Activated T-helper 1 cell treated with anti-CD3 and anti-CD28 coated beads, Interleukin-12 subunit alpha, Interleukin-12 subunit beta, Interleukin-2, Interleukin-4 antibody, amounts not matched to agents 30 ng/mL and 10 ng/mL and 1 ng/mL, durations not matched to agents 14 hours and 24 hours and 36 hours (primary cell): ENCODE measurements at regions not wholly inside any gene's neighbourhood (a gene's known extent, or its start where the extent isn't known, plus 50 kb on each side); places are given as distances from the start of the nearest gene placed in this dataset.
A peak's percentile ranks its signal among the peaks of the same experiment; 100 is the strongest.
"Not testable (repeated sequence)": the region's sequence is repeated elsewhere in the genome, so short reads cannot be mapped to it uniquely, and the experiment has no call there.

Experiments
- DNase-seq: peaks from one replicate; pipeline ENCODE4 v3.0.0; 2021; ENCODE audit warnings: low spot score
- H3K27ac Mint-ChIP-seq: one replicate; pipeline ENCODE4 v1.8.0; 2021; ENCODE audit warnings: mild to moderate bottlenecking, mixed read lengths
- H3K27me3 Mint-ChIP-seq: one replicate; pipeline ENCODE4 v1.8.0; 2022; ENCODE audit warnings: mild to moderate bottlenecking, moderate library complexity, mixed read lengths; ENCODE audit not compliant: insufficient read depth
- H3K36me3 Mint-ChIP-seq: one replicate; pipeline ENCODE4 v1.8.0; 2021; ENCODE audit warnings: low read depth, mixed read lengths
- H3K4me1 Mint-ChIP-seq: one replicate; pipeline ENCODE4 v1.8.0; 2021; ENCODE audit warnings: low read depth, mixed read lengths
- H3K4me3 Mint-ChIP-seq: one replicate; pipeline ENCODE4 v1.8.0; 2021; ENCODE audit warnings: mild to moderate bottlenecking, moderate library complexity, mixed read lengths
- H3K9me3 Mint-ChIP-seq: one replicate; pipeline ENCODE4 v1.8.0; 2021; ENCODE audit warnings: mixed read lengths
- intact Hi-C: fragments of 100-400 bp; cut with micrococcal nuclease; formaldehyde crosslinking; loops from one replicate; pipeline ENCODE4 v1.15.1; 2024

DNA sequence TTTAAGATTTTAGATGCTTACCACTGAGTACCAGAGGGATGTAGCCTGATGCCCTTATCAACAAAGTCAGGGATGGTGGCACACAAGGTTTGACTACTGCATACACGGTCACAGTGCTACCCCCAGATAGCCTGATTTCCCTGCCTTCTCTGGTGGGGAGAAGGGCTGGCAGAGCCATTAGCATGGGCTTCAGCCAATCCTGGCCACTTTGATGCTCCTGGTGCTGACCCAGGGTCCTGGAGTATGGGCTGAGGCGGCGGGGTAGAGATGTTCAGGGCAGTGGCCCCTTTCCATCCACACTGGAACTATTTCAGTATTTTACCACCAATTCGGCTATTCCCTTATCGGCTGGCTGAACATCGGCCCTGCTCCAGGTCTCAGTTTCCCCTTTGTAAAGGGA, 83.2 kb downstream of the POTEB3 start:
- DNase-seq, H3K4me1 Mint-ChIP-seq, H3K27ac Mint-ChIP-seq, H3K9me3 Mint-ChIP-seq, intact Hi-C loops, H3K4me3 Mint-ChIP-seq, H3K27me3 Mint-ChIP-seq, H3K36me3 Mint-ChIP-seq: not testable (repeated sequence)

DNA sequence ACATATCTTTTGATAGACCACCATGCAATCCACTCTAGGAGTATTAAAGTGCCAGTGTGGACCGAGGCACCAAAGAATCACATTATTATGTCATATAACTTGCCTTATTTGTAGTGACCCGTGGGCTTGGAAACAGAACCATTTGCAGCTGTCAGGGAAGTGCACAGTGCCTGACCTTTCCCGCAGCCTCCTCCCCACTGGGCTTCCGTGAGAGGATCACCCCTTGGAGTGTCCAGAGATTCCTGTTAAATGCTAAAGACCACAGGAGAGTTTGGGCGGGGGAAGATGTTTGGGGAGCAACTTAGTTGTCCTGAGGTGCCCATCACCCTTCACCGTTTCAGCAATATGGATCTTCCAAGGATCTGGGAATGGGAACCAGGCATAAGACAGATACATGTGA, 84.4 kb downstream of the POTEB3 start:
- H3K4me1 Mint-ChIP-seq, H3K4me3 Mint-ChIP-seq, H3K27me3 Mint-ChIP-seq, intact Hi-C loops, DNase-seq, H3K9me3 Mint-ChIP-seq, H3K27ac Mint-ChIP-seq, H3K36me3 Mint-ChIP-seq: not testable (repeated sequence)

DNA sequence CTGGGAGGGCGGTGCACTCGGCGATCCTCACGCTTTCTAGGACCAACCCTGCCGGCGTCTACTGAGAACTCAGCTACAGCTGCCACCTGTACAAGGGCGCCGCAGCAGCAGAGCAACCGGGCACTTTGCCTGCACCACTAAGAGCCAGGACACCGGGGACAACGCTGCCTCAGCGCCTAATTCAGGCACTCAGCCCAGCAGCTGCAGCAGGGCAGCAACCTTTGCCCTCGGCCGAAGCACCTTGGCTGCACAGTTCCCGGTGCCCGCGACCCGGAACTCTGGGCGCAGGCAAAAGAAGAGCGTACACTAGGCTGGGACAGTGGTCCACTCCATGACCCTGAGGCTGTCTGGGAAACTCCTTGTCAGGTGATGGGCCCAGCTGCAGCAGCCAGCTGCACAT, 85.7 kb downstream of the POTEB3 start:
- H3K4me1 Mint-ChIP-seq, intact Hi-C loops, H3K27ac Mint-ChIP-seq: not testable (repeated sequence)

DNA sequence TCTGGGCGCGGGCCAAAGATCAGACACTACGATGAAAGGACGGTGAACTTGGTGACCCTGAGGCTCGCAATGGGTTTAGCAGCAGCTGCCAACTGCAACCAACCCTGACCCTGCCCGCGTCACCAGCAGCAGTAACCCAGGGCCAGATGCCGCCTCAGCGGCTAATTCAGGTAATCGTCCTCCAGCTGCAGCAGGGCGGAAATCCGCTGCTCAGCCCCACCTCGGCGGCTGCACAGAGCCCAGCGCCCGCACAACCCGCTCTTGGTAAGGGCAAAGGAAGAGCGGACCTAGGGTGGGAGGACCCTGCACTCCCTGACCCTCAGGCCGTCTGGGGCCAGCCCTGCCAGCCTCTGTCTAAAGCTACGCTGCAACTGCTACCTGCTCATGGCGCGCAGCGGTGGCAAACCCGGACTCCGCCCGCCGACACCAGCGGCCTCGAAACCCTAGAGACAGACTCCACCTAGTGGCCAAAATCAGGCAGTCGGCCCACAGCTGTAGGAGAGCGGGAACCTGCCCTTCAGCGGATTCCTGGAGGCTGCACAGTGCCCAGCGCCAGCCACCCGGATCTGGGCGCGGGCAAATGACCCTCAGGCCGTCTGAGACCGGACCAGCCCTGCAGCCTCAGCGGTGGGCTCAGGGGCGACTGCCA, 87.5 kb downstream of the POTEB3 start:
- H3K27ac Mint-ChIP-seq, H3K27me3 Mint-ChIP-seq: not testable (repeated sequence)

More for the DNA sequence above, 85.7 kb downstream of the POTEB3 start:
- H3K36me3 Mint-ChIP-seq, DNase-seq, H3K4me3 Mint-ChIP-seq, H3K9me3 Mint-ChIP-seq, H3K27me3 Mint-ChIP-seq: not testable (repeated sequence)

DNA sequence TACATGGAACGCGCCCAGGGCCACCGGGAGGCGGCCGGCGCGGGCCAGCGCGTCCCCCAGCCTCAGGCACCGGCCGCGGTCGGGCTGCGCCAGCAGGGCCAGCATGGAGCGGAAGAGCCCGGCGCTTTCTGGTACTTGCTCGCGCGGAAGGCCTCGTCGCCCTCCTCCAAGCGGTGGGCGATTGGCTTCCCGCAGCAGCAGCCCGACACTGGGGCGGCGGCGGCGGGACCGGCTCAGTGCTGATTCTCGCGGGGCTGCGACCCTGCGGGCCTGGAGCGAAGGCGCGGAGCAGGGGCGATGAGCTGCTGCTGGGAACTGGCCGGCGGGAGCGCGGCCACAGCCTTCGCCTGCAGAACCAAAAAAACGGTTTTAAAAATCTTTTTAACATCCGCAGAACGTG, 95.3 kb downstream of the POTEB3 start:
- H3K27me3 Mint-ChIP-seq, H3K4me3 Mint-ChIP-seq, intact Hi-C loops, H3K27ac Mint-ChIP-seq, H3K4me1 Mint-ChIP-seq, DNase-seq, H3K9me3 Mint-ChIP-seq, H3K36me3 Mint-ChIP-seq: not testable (repeated sequence)

More for the DNA sequence above, 87.5 kb downstream of the POTEB3 start:
- DNase-seq, H3K4me1 Mint-ChIP-seq, intact Hi-C loops, H3K36me3 Mint-ChIP-seq, H3K9me3 Mint-ChIP-seq, H3K4me3 Mint-ChIP-seq: not testable (repeated sequence)

DNA sequence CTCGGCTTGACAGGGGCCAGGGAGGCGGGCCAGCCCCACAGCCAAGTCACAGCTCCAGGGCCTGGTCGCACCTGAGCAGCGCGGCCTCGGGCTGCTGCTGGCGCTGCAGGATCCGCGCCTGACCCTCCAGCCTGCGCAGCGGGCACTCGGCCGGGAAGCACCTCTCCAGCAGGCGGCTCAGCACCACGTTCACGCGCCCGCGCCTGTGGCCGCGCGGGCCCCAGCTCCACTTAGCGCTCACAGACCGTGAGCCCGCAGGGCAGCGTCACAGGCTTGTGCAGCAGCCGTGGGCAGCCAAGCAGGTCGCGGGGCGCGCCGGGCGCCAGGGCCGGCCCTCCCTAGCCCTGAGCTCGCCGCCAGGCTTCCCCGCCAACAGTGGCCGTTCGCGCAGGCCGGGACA, 95.8 kb downstream of the POTEB3 start:
- H3K27me3 Mint-ChIP-seq, DNase-seq, intact Hi-C loops, H3K27ac Mint-ChIP-seq, H3K36me3 Mint-ChIP-seq, H3K9me3 Mint-ChIP-seq, H3K4me1 Mint-ChIP-seq, H3K4me3 Mint-ChIP-seq: not testable (repeated sequence)

DNA sequence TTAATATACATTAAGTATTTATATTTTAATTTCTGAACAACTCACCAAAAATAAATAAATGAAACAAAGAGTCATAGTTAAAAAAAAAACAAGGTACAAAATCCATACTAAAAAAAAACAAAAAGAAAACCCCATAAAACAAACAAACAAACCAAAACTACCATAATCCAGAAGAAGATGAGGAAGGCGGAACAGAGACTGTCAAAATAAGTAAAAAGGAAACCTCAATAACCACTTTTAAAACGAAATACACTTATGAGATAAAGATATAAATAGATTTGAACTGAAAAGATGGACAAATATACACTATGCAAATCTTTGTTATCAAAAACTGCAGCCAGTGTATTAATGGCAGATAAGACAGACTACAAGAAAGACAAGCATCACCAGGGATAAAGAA, 103.3 kb downstream of the POTEB3 start:
- H3K27me3 Mint-ChIP-seq, H3K27ac Mint-ChIP-seq, H3K4me1 Mint-ChIP-seq, H3K9me3 Mint-ChIP-seq, H3K4me3 Mint-ChIP-seq, intact Hi-C loops, H3K36me3 Mint-ChIP-seq, DNase-seq: not testable (repeated sequence)

DNA sequence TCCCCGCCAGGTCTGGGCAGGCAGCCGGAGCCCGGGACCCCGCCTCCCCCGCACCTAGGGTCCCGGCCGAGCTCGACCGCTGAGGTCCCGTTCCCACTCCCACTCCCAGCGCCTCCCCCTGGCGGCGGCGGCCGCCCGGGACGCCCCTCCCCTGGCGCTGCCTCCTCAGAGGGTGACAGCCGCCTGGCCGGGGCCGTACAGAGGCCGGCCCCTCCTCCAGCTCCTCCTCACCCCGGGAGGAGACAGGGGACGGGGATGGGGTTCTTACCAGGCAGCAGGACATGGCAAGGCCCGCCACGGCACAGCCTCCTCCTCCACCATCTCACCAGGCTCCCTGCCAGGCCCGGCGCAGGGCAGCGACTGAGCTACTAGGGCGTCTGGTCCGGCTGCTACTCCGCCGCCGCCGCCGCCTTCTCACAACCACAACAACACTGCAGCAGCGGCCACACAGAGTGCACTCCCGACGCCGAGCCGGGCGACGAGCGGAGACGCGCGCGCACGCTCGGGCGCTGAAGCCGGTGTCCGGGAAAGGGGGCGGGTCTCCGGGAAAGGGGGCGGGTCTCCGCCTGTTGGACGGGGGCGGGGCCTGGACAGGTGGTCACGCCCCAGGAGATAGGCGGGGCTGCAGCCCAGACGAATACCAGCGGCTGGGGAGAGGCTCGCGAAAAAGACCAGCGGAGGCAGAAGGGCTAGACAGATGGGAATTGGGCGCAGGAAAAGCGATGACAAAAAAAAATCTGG, 115.4 kb downstream of the POTEB3 start:
- H3K9me3 Mint-ChIP-seq, H3K36me3 Mint-ChIP-seq, H3K27me3 Mint-ChIP-seq, H3K27ac Mint-ChIP-seq, intact Hi-C loops, H3K4me1 Mint-ChIP-seq: not testable (repeated sequence)
- peak overlapping the region; percentile 19 for H3K4me3 Mint-ChIP-seq
- DNase-seq = peak; percentile 13

DNA sequence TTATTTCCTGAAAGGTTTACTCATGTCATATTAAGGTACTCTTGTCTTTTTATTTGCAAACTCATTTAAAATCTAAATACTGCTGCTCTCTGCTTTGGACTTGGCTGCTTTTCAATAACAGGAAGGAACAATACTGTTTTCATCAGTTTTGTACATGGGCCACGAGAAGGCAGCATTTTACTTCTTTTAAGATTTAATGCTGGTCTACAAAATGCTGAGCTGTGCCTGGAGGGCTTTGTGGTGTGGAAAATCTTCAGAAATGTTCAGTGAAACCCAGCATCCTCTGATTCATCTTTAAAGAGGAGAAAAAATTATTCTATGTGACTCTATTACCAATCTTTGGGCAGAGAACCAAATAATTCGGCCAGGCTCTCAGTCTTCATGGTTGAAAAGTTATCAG, 155.9 kb downstream of the POTEB3 start:
- intact Hi-C loops, H3K36me3 Mint-ChIP-seq, H3K27ac Mint-ChIP-seq, H3K27me3 Mint-ChIP-seq, DNase-seq, H3K4me3 Mint-ChIP-seq, H3K4me1 Mint-ChIP-seq, H3K9me3 Mint-ChIP-seq: not testable (repeated sequence)

DNA sequence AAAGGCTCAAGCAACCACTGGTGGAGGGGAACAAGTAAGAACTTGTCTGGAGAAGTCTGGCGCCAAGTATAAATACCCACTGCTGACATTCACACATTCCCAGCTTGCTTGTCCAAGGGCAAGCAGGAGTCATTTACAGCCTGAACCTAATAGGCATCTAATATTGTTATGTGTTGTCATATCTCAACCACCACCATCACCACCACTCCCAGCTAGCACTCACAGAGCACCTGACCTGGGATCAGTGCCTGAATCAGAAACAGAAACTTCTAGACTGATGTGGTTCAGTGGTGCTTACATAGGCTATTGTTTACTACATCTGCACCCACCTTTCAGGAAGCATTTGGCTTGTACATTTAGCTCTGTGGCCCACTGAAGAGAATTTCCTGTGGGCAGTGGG, 157.1 kb downstream of the POTEB3 start:
- H3K36me3 Mint-ChIP-seq, intact Hi-C loops, H3K27ac Mint-ChIP-seq, H3K4me3 Mint-ChIP-seq, DNase-seq, H3K4me1 Mint-ChIP-seq, H3K9me3 Mint-ChIP-seq, H3K27me3 Mint-ChIP-seq: not testable (repeated sequence)

DNA sequence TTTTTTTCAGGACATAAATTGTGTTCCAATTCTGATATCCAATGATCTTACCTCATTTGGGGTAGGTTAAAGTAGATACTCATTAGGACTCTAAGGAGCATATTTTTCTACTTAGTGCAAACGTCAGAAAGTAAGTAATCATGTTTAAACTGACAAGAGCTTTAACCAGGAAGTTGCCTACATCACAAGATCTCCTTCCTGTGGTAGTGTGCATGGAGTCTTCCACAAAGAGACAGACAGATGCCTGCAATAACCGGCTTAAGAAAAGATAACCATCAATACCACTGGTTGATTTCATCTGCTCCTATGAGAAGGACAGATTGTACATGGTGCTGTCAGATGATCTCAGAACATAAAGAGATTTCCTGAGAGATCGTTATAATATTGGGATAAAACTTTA, 160.0 kb downstream of the POTEB3 start:
- intact Hi-C loops, H3K4me1 Mint-ChIP-seq, H3K9me3 Mint-ChIP-seq, H3K36me3 Mint-ChIP-seq, H3K27me3 Mint-ChIP-seq, H3K27ac Mint-ChIP-seq, H3K4me3 Mint-ChIP-seq, DNase-seq: not testable (repeated sequence)

DNA sequence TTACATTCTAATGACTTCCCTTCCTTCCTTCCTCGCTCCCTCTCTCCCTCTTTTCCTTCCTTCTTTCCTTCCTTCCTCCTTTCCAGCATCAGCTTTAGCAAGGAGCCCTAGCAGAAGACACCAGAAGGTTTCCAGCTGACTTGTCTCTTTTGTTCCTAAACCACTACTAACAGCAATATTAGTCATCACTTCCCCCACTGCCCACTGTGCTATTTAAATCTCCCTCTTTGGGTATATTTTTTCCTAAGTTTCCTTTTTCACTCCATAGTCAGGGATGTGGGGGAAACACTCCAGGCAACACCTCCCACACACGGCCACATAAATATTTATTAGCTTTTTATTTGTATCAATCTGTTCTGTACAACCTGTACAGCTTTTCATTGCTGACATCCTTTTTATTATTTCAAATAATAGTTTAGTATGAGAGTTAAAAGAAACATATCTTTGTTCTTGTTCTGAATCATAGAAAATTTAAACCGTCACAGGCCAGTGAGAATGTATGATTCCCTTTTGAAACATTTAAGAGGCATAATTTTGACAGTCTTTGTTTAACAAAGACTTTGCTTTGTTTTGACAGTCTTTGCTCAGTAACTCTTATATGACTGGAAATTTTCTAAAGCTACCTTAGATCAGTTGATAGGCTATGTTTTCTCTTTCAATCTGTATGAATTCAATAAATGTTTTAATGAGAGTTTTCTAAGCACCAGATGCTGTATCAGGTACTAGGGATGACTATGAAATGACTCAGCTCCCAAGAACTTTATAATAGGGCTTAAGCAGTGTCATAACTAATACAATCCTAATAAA, 167.9 kb downstream of the POTEB3 start:
- H3K36me3 Mint-ChIP-seq, H3K9me3 Mint-ChIP-seq, intact Hi-C loops, H3K4me3 Mint-ChIP-seq, H3K27ac Mint-ChIP-seq, DNase-seq: not testable (repeated sequence)
- Mint-ChIP-seq H3K4me1 (peaks cover 10% of the 10 kb centered on the region), H3K27me3 (peaks cover 18% of the 10 kb centered on the region)

DNA sequence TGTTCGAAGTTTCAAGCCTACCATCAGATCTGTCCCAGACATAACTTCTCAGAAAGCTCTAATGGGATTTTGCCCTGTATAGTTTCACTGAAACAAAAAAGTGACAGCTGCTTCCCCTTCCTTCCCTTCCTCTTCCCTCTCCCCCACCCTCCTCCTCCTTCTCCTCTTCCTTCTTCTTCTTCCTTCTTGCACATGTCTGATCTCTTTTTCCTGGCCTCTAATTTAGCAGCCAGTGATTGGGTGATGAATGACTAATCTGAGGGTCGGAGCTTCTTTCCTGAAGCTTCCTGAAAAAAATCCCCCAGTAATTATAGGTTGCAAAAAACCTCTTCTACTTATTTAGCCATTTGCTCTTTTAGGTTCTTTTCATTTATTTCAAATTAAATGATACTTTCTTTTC, 168.7 kb downstream of the POTEB3 start:
- Mint-ChIP-seq H3K27ac (no peak overlapping the region), H3K27me3 (peaks cover 22% of the 10 kb centered on the region), H3K9me3 (no peaks in the 10 kb centered on the region), H3K4me3 (no peak overlapping the region), H3K4me1 (peaks cover 10% of the 10 kb centered on the region), H3K36me3 (no peaks in the 10 kb centered on the region)
- intact Hi-C loops = no loop called here
- DNase-seq = no peak
